GM12878 (cell line): ENCODE measurements at regions not wholly inside any gene's neighbourhood (a gene's known extent, or its start where the extent isn't known, plus 50 kb on each side); places are given as distances from the start of the nearest gene placed in this dataset.

Experiments used
- ATAC-seq: fragments of 200-7000 bp; cut with Tn5 transposase; 3 replicates; pipeline ENCODE4 v1.9.1; 2020; ENCODE audit warnings: mild to moderate bottlenecking, moderate library complexity
- BruUV-seq: library from RNA; stranded (reverse); fragments of 400-500 nt; replicated peaks from 2 replicates; lab custom pipeline; 2021; lab: Mats Ljungman, UMichigan
- CTCF ChIA-PET: fragments of 300-600 bp; sonication (Branson Sonifier 250); formaldehyde crosslinking; extraction: SDS; loops from one replicate; lab custom pipeline; 2021; ENCODE audit warnings: inconsistent platforms; lab: Yijun Ruan, JAX
- POLR2A ChIA-PET: fragments of 350-600 bp; formaldehyde crosslinking; extraction: SDS; loops from one replicate; lab custom pipeline; 2021; ENCODE audit warnings: inconsistent platforms; lab: Charles Lee
- RAD21 ChIA-PET: fragments of 300-600 bp; sonication (Branson Sonifier 250); formaldehyde crosslinking; loops from one replicate; lab custom pipeline; 2023; ENCODE audit warnings: antibody characterized with exemption; ENCODE audit not compliant: unreplicated experiment; lab: Charles Lee
- SMC1A ChIA-PET: fragments of 300-600 bp; sonication (Branson Sonifier 250); formaldehyde crosslinking; loops from one replicate; lab custom pipeline; 2023; ENCODE audit not compliant: unreplicated experiment, uncharacterized antibody; lab: Charles Lee
- DNase-seq: peaks from one replicate; pipeline ENCODE4 v3.0.0-alpha.2; 2011; ENCODE audit warnings: low read depth, low spot score
- FAIRE-seq: peaks from 3 replicates; lab custom pipeline; 2011; peaks lifted over from hg19 to GRCh38; lab: Jason Lieb, UNC
- H2AFZ ChIP-seq: 2 replicates; pipeline ENCODE4 v1.6.0; 2011; ENCODE audit warnings: low read depth, low read length, control low read depth; ENCODE audit not compliant: control insufficient read depth
- H3K27ac ChIP-seq: 2 replicates; pipeline ENCODE4 v1.5.1; 2011; ENCODE audit warnings: control low read depth; ENCODE audit not compliant: control insufficient read depth, insufficient read depth
- H3K27me3 ChIP-seq, 2 experiments: replicated peaks in 1 of 2; 2 replicates each; pipeline versions ENCODE4 v1.6.0 to v1.6.1; 2011; ENCODE audit warnings: low read length in 1 of 2; ENCODE audit not compliant: control insufficient read depth in 2 of 2, insufficient read depth in 2 of 2
- H3K36me3 ChIP-seq, 2 experiments: 2 replicates each; pipeline ENCODE4 v1.5.1; 2011; ENCODE audit warnings: low read length in 1 of 2; ENCODE audit not compliant: control insufficient read depth in 2 of 2, insufficient read depth in 2 of 2
- H3K4me1 ChIP-seq: 2 replicates; pipeline ENCODE4 v1.6.1; 2011; ENCODE audit warnings: mild to moderate bottlenecking, low read length, moderate library complexity, mixed read lengths; ENCODE audit not compliant: control insufficient read depth, insufficient read depth
- H3K4me2 ChIP-seq: 2 replicates; pipeline ENCODE4 v1.6.0; 2011; ENCODE audit warnings: control low read depth; ENCODE audit not compliant: control insufficient read depth, insufficient read depth
- H3K4me3 ChIP-seq: fragments of 200-600 bp; sonication (generic); 2 replicates; pipeline ENCODE4 v1.5.1; 2016
- H3K79me2 ChIP-seq: 2 replicates; pipeline ENCODE4 v1.6.0; 2011; ENCODE audit warnings: low read length; ENCODE audit not compliant: control insufficient read depth, insufficient read depth
- H3K9ac ChIP-seq: 2 replicates; pipeline ENCODE4 v1.8.0; 2011; ENCODE audit warnings: low read length, control low read depth, mixed read lengths; ENCODE audit not compliant: control insufficient read depth, insufficient read depth
- H3K9me3 ChIP-seq: replicated peaks from 3 replicates; pipeline ENCODE4 v1.5.1; 2011; ENCODE audit warnings: mild to moderate bottlenecking, low read length; ENCODE audit not compliant: control insufficient read depth, insufficient read depth
- H4K20me1 ChIP-seq: 2 replicates; pipeline ENCODE4 v1.6.0; 2011; ENCODE audit not compliant: control insufficient read depth, insufficient read depth
- ATF7 ChIP-seq: fragments of 450-650 bp; IDR thresholded peaks from 2 replicates; pipeline ENCODE4 v1.6.1; 2016; ENCODE audit warnings: low read depth, mild to moderate bottlenecking
- IRF4 ChIP-seq: IDR thresholded peaks from 2 replicates; pipeline ENCODE4 v1.6.1; 2011; ENCODE audit warnings: low read depth, low read length
- KLF5 ChIP-seq: fragments of 450-650 bp; IDR thresholded peaks from 2 replicates; pipeline ENCODE4 v1.6.1; 2014; ENCODE audit warnings: mild to moderate bottlenecking; ENCODE audit not compliant: partially characterized antibody
- MEF2A ChIP-seq: IDR thresholded peaks from 2 replicates; pipeline ENCODE4 v1.6.1; 2011; ENCODE audit warnings: low read depth, mild to moderate bottlenecking, low read length, moderate library complexity; ENCODE audit not compliant: insufficient read depth
- NBN ChIP-seq: fragments of 450-650 bp; IDR thresholded peaks from 2 replicates; pipeline ENCODE4 v1.6.1; 2016
- NR2C2 ChIP-seq: IDR thresholded peaks from 2 replicates; pipeline ENCODE4 v1.6.1; 2011; ENCODE audit warnings: borderline replicate concordance, low read depth; ENCODE audit not compliant: control insufficient read depth, insufficient read length
- SIN3A ChIP-seq: IDR thresholded peaks from 2 replicates; pipeline ENCODE4 v1.6.1; 2012; ENCODE audit warnings: low read depth, low read length, improper control_type of control experiment
- SP1 ChIP-seq: IDR thresholded peaks from one replicate; pipeline ENCODE4 v1.6.1; 2011; ENCODE audit warnings: low read depth, low read length
- ZSCAN29 ChIP-seq: fragments of 450-650 bp; IDR thresholded peaks from 2 replicates; pipeline ENCODE4 v1.6.1; 2017; ENCODE audit warnings: mild to moderate bottlenecking, moderate library complexity
- ZZZ3 ChIP-seq: IDR thresholded peaks from 2 replicates; pipeline ENCODE4 v1.6.1; 2011; ENCODE audit warnings: low read depth; ENCODE audit not compliant: control insufficient read depth, insufficient read length
- in situ Hi-C: fragments of 300-500 bp; cut with MboI; formaldehyde crosslinking; loops from 9 replicates; pipeline ENCODE4 v1.14.3; 2018; ENCODE audit warnings: mixed read lengths
- intact Hi-C: fragments of 100-400 bp; cut with micrococcal nuclease; formaldehyde crosslinking; loops from one replicate; pipeline ENCODE4 v1.14.2; 2022; ENCODE audit not compliant: unreplicated experiment
- TF ChIP-seq, protein P1 (sequence below): fragments of 450-650 bp; formaldehyde crosslinking; IDR thresholded peaks from 2 replicates; pipeline ENCODE4 v1.5.0; 2022; ENCODE audit warnings: mild to moderate bottlenecking, missing genetic modification characterization
- TF ChIP-seq, protein P2 (sequence below): IDR thresholded peaks from 2 replicates; pipeline ENCODE4 v1.6.1; 2012; ENCODE audit warnings: mild to moderate bottlenecking, low read depth, low read length
- TF ChIP-seq, protein P3 (sequence below): fragments of 450-650 bp; IDR thresholded peaks from 2 replicates; pipeline ENCODE4 v1.6.1; 2018; ENCODE audit warnings: borderline replicate concordance, mild to moderate bottlenecking; ENCODE audit not compliant: partially characterized antibody
- TF ChIP-seq, protein P4 (sequence below): IDR thresholded peaks from 2 replicates; pipeline ENCODE4 v1.6.1; 2011; ENCODE audit warnings: borderline replicate concordance, low read depth, mild to moderate bottlenecking, moderate library complexity, low read length; ENCODE audit not compliant: insufficient read depth, poor library complexity, severe bottlenecking

DNA sequence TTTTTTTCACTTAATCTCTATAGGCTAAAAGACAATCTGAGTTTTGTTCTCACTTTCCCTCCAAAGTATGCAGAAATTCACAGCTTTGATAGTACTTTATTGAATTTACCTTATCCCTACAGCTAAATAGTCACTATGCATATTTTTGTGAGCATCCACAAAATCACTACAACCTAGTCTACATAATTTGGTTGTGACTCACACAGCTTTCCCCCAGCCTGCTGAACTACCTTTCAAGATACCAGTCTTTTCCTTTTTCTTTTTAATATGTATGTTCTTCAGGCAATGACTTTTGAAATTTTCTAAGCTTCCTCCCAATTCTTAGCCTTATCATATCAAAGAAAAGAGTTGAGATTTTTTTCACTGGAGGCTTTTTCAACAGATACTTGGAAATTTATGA is 347.3 kb upstream of the CDH6 start:
- SMC1A ChIA-PET = interaction anchor here (0.6 kb wide), 1 partner anchor 452 kb away, joined by 3 read pairs; no protein-coding TSS in a partner anchor
- in situ Hi-C loops (no loop called here), intact Hi-C loops (no loop called here)
- FAIRE-seq (no peak), DNase-seq (no peak), ATAC-seq (no peak)
- H3K27ac ChIP-seq = no peak overlapping the region
- no peak overlapping the region for H2AFZ ChIP-seq
- TF ChIP-seq, protein P1, sequence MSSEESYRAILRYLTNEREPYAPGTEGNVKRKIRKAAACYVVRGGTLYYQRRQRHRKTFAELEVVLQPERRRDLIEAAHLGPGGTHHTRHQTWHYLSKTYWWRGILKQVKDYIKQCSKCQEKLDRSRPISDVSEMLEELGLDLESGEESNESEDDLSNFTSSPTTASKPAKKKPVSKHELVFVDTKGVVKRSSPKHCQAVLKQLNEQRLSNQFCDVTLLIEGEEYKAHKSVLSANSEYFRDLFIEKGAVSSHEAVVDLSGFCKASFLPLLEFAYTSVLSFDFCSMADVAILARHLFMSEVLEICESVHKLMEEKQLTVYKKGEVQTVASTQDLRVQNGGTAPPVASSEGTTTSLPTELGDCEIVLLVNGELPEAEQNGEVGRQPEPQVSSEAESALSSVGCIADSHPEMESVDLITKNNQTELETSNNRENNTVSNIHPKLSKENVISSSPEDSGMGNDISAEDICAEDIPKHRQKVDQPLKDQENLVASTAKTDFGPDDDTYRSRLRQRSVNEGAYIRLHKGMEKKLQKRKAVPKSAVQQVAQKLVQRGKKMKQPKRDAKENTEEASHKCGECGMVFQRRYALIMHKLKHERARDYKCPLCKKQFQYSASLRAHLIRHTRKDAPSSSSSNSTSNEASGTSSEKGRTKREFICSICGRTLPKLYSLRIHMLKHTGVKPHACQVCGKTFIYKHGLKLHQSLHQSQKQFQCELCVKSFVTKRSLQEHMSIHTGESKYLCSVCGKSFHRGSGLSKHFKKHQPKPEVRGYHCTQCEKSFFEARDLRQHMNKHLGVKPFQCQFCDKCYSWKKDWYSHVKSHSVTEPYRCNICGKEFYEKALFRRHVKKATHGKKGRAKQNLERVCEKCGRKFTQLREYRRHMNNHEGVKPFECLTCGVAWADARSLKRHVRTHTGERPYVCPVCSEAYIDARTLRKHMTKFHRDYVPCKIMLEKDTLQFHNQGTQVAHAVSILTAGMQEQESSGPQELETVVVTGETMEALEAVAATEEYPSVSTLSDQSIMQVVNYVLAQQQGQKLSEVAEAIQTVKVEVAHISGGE (CRISPR knock-in tag) = no peak
- TF ChIP-seq MEF2A (no peak), ATF7 (no peak), ZSCAN29 (no peak), NR2C2 (no peak), SP1 (no peak), IRF4 (no peak), NBN (no peak), ZZZ3 (no peak), KLF5 (no peak), SIN3A (no peak)
- TF ChIP-seq, protein P2, sequence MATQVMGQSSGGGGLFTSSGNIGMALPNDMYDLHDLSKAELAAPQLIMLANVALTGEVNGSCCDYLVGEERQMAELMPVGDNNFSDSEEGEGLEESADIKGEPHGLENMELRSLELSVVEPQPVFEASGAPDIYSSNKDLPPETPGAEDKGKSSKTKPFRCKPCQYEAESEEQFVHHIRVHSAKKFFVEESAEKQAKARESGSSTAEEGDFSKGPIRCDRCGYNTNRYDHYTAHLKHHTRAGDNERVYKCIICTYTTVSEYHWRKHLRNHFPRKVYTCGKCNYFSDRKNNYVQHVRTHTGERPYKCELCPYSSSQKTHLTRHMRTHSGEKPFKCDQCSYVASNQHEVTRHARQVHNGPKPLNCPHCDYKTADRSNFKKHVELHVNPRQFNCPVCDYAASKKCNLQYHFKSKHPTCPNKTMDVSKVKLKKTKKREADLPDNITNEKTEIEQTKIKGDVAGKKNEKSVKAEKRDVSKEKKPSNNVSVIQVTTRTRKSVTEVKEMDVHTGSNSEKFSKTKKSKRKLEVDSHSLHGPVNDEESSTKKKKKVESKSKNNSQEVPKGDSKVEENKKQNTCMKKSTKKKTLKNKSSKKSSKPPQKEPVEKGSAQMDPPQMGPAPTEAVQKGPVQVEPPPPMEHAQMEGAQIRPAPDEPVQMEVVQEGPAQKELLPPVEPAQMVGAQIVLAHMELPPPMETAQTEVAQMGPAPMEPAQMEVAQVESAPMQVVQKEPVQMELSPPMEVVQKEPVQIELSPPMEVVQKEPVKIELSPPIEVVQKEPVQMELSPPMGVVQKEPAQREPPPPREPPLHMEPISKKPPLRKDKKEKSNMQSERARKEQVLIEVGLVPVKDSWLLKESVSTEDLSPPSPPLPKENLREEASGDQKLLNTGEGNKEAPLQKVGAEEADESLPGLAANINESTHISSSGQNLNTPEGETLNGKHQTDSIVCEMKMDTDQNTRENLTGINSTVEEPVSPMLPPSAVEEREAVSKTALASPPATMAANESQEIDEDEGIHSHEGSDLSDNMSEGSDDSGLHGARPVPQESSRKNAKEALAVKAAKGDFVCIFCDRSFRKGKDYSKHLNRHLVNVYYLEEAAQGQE = no peak
- TF ChIP-seq, protein P3, sequence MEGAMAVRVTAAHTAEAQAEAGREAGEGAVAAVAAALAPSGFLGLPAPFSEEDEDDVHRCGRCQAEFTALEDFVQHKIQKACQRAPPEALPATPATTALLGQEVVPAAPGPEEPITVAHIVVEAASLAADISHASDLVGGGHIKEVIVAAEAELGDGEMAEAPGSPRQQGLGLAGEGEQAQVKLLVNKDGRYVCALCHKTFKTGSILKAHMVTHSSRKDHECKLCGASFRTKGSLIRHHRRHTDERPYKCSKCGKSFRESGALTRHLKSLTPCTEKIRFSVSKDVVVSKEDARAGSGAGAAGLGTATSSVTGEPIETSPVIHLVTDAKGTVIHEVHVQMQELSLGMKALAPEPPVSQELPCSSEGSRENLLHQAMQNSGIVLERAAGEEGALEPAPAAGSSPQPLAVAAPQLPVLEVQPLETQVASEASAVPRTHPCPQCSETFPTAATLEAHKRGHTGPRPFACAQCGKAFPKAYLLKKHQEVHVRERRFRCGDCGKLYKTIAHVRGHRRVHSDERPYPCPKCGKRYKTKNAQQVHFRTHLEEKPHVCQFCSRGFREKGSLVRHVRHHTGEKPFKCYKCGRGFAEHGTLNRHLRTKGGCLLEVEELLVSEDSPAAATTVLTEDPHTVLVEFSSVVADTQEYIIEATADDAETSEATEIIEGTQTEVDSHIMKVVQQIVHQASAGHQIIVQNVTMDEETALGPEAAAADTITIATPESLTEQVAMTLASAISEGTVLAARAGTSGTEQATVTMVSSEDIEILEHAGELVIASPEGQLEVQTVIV = no peak
- TF ChIP-seq, protein P4, sequence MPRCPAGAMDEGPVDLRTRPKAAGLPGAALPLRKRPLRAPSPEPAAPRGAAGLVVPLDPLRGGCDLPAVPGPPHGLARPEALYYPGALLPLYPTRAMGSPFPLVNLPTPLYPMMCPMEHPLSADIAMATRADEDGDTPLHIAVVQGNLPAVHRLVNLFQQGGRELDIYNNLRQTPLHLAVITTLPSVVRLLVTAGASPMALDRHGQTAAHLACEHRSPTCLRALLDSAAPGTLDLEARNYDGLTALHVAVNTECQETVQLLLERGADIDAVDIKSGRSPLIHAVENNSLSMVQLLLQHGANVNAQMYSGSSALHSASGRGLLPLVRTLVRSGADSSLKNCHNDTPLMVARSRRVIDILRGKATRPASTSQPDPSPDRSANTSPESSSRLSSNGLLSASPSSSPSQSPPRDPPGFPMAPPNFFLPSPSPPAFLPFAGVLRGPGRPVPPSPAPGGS = no peak
- no peak overlapping the region for H3K9ac ChIP-seq
- POLR2A ChIA-PET = no interaction called here
- H3K4me1 ChIP-seq = no peaks in the 10 kb centered on the region
- BruUV-seq = no TSS peak
- no peaks in the 10 kb centered on the region for H3K27me3 ChIP-seq
- RAD21 ChIA-PET = no interaction called here
- H3K9me3 ChIP-seq = no peaks in the 10 kb centered on the region
- no peaks in the 10 kb centered on the region for H3K36me3 ChIP-seq
- no peak overlapping the region for H3K4me3 ChIP-seq
- H3K79me2 ChIP-seq = no peaks in the 10 kb centered on the region
- CTCF ChIA-PET = no interaction called here
- H3K4me2 ChIP-seq = no peak overlapping the region
- no peaks in the 10 kb centered on the region for H4K20me1 ChIP-seq
